ENCODE measurements at regions not wholly inside any gene's neighbourhood (a gene's known extent, or its start where the extent isn't known, plus 50 kb on each side); places are given as distances from the start of the nearest gene placed in this dataset.
"Not testable (repeated sequence)": the region's sequence is repeated elsewhere in the genome, so short reads cannot be mapped to it uniquely, and the experiment has no call there.

- H3K4me3 ChIP-seq: no peak overlapping the region
- TF ChIP-seq POLR2A (IDR thresholded peaks at IDR 0.05): no peak
- TF ChIP-seq CTCF (IDR thresholded peaks at IDR 0.05 in 4 of 5, conservative IDR thresholded peaks at IDR 0.05 in 1 of 5): no peak
- no peaks in the 10 kb centered on the region for H3K36me3 ChIP-seq
- ATAC-seq (no peak), DNase-seq (no peak)
- in situ Hi-C loops (cut with MboI; ENCODE audit: low sequenced_read_pairs in 4 of 4) (no loop called here), intact Hi-C loops (cut with DNase I; ENCODE audit: low total_unique reads) (no loop called here)
- no peak overlapping the region for H3K27ac ChIP-seq
- H3K9me3 ChIP-seq: no peaks in the 10 kb centered on the region
- H3K27me3 ChIP-seq: no peaks in the 10 kb centered on the region
- H3K4me1 ChIP-seq: no peaks in the 10 kb centered on the region
Observed at GRCh38 chr7:136103545-136104268, 126.5 kb upstream of the MTPN start.

GRCh38 chr7:136102881-136103280 is 125.7 kb upstream of the MTPN start:
- no peaks in the 10 kb centered on the region for H3K9me3 ChIP-seq
- no peaks in the 10 kb centered on the region for H3K4me1 ChIP-seq
- DNase-seq (no peak), ATAC-seq (no peak)
- intact Hi-C loops (cut with DNase I; ENCODE audit: low total_unique reads) (no loop called here), in situ Hi-C loops (cut with MboI; ENCODE audit: low sequenced_read_pairs in 4 of 4) (no loop called here)
- no peak overlapping the region for H3K4me3 ChIP-seq
- no peaks in the 10 kb centered on the region for H3K27me3 ChIP-seq
- H3K36me3 ChIP-seq: no peaks in the 10 kb centered on the region
- no peak overlapping the region for H3K27ac ChIP-seq
- TF ChIP-seq POLR2A (IDR thresholded peaks at IDR 0.05): no peak
- TF ChIP-seq CTCF (IDR thresholded peaks at IDR 0.05 in 4 of 5, conservative IDR thresholded peaks at IDR 0.05 in 1 of 5): no peak

- H3K36me3 ChIP-seq; intact Hi-C loops (cut with DNase I; ENCODE audit: low total_unique reads); H3K9me3 ChIP-seq; H3K27ac ChIP-seq; H3K4me3 ChIP-seq; H3K4me1 ChIP-seq; in situ Hi-C loops (cut with MboI; ENCODE audit: low sequenced_read_pairs in 4 of 4); DNase-seq; ATAC-seq; H3K27me3 ChIP-seq: not testable (repeated sequence)
Observed at GRCh38 chr7:136092714-136093113, 115.6 kb upstream of the MTPN start.

GRCh38 chr7:136087881-136088280 is 110.7 kb upstream of the MTPN start:
- in situ Hi-C loops (cut with MboI; ENCODE audit: low sequenced_read_pairs in 4 of 4) (no loop called here), intact Hi-C loops (cut with DNase I; ENCODE audit: low total_unique reads) (no loop called here)
- no peak overlapping the region for H3K4me3 ChIP-seq
- no peaks in the 10 kb centered on the region for H3K4me1 ChIP-seq
- no peak for DNase-seq
- H3K27me3 ChIP-seq: no peaks in the 10 kb centered on the region
- H3K36me3 ChIP-seq: no peaks in the 10 kb centered on the region
- ATAC-seq: no peak
- TF ChIP-seq CTCF (IDR thresholded peaks at IDR 0.05 in 4 of 5, conservative IDR thresholded peaks at IDR 0.05 in 1 of 5): no peak
- no peak for TF ChIP-seq POLR2A (IDR thresholded peaks at IDR 0.05)
- H3K27ac ChIP-seq: no peak overlapping the region
- no peaks in the 10 kb centered on the region for H3K9me3 ChIP-seq

GRCh38 chr7:136086712-136087111 is 109.6 kb upstream of the MTPN start:
- H3K27ac ChIP-seq: no peak overlapping the region

More at GRCh38 chr7:136086712-136087111, 109.6 kb upstream of the MTPN start:
- H3K36me3 ChIP-seq: no peaks in the 10 kb centered on the region
- intact Hi-C loops (cut with DNase I; ENCODE audit: low total_unique reads): no loop called here
- no peaks in the 10 kb centered on the region for H3K27me3 ChIP-seq
- no peaks in the 10 kb centered on the region for H3K9me3 ChIP-seq
- H3K4me3 ChIP-seq: peak overlapping the region; percentile 15 to 53 (median 45)
- ATAC-seq (peak; percentile 98 to 100), DNase-seq (peak; percentile 35 to 56)
- in situ Hi-C loops (cut with MboI; ENCODE audit: low sequenced_read_pairs in 4 of 4): no loop called here
- TF ChIP-seq POLR2A (IDR thresholded peaks at IDR 0.05): no peak
- TF ChIP-seq CTCF (IDR thresholded peaks at IDR 0.05 in 4 of 5, conservative IDR thresholded peaks at IDR 0.05 in 1 of 5): no peak
- peaks cover 0 to 2% of the 10 kb centered on the region in 2 donors for H3K4me1 ChIP-seq

Data from gastrocnemius medialis (tissue), 4 donors.